ENCODE measurements at regions not wholly inside any gene's neighbourhood (a gene's known extent, or its start where the extent isn't known, plus 50 kb on each side); places are given as distances from the start of the nearest gene placed in this dataset.

DNA sequence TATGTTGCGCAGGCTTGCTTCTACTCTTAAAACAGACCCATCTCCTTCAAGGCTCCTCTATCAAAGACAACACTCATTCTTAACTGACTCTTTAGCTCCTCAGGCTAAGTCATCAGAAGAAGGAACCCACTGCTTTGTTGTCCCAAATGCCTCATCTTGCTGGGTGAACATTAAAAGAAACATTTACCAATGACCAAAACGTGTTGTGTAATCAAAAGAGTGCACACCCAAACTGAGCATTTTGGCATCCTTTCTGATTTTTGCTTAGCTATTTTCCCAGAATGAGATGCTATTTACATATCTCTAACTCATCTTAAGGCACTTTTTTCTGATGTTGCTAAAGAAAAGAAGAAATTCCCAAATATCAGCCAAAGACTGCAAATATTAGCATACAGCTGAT is 131.7 kb upstream of the VCX3A start:
- TF ChIP-seq, protein P1, sequence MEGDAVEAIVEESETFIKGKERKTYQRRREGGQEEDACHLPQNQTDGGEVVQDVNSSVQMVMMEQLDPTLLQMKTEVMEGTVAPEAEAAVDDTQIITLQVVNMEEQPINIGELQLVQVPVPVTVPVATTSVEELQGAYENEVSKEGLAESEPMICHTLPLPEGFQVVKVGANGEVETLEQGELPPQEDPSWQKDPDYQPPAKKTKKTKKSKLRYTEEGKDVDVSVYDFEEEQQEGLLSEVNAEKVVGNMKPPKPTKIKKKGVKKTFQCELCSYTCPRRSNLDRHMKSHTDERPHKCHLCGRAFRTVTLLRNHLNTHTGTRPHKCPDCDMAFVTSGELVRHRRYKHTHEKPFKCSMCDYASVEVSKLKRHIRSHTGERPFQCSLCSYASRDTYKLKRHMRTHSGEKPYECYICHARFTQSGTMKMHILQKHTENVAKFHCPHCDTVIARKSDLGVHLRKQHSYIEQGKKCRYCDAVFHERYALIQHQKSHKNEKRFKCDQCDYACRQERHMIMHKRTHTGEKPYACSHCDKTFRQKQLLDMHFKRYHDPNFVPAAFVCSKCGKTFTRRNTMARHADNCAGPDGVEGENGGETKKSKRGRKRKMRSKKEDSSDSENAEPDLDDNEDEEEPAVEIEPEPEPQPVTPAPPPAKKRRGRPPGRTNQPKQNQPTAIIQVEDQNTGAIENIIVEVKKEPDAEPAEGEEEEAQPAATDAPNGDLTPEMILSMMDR (IDR thresholded peaks at IDR 0.05; ENCODE audit: extremely low read depth, insufficient read depth, missing control alignments) = no peak
- in situ Hi-C loops (cut with MboI; ENCODE audit: low pct_unique_long_range_greater_than_20kb, low sequenced_read_pairs, unreplicated experiment) = no loop called here
- no peak for DNase-seq (ENCODE audit: low spot score)

GRCh38 chrX:6661736-6662135 is 126.8 kb upstream of the VCX3A start:
- TF ChIP-seq, protein P1 (IDR thresholded peaks at IDR 0.05; ENCODE audit: extremely low read depth, insufficient read depth, missing control alignments) = no peak
- in situ Hi-C loops (cut with MboI; ENCODE audit: low pct_unique_long_range_greater_than_20kb, low sequenced_read_pairs, unreplicated experiment) = no loop called here
- DNase-seq (ENCODE audit: low spot score) = no peak

- DNase-seq (ENCODE audit: low spot score) = no peak
- in situ Hi-C loops (cut with MboI; ENCODE audit: low pct_unique_long_range_greater_than_20kb, low sequenced_read_pairs, unreplicated experiment) = no loop called here
Observed at GRCh38 chrX:6660567-6661264, 125.8 kb upstream of the VCX3A start.

DNA sequence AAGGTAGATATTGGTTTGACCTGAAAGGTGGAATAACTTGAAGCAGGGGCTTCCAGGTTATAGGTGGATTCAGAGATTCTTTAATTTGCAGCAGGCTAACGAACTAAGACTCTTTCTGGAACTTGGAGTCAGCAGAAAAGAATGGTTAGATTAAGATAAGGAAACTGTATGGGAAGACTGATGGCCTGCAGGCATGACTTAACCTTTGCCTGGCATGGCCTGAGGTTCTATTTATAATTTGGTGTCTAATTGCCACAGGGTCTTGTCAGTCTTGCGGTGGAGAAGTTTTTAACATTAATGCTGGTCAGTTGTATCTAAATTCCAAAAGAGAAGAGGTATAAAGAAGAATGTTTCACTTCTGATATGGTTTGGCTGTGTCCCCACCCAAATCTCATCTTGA is 110.3 kb upstream of the VCX3A start:
- TF ChIP-seq, protein P1 (IDR thresholded peaks at IDR 0.05; ENCODE audit: extremely low read depth, insufficient read depth, missing control alignments) = no peak
- in situ Hi-C loops (cut with MboI; ENCODE audit: low pct_unique_long_range_greater_than_20kb, low sequenced_read_pairs, unreplicated experiment) = no loop called here
- no peak for DNase-seq (ENCODE audit: low spot score)

More at GRCh38 chrX:6660567-6661264, 125.8 kb upstream of the VCX3A start:
- TF ChIP-seq, protein P1 (IDR thresholded peaks at IDR 0.05; ENCODE audit: extremely low read depth, insufficient read depth, missing control alignments) = no peak

DNA sequence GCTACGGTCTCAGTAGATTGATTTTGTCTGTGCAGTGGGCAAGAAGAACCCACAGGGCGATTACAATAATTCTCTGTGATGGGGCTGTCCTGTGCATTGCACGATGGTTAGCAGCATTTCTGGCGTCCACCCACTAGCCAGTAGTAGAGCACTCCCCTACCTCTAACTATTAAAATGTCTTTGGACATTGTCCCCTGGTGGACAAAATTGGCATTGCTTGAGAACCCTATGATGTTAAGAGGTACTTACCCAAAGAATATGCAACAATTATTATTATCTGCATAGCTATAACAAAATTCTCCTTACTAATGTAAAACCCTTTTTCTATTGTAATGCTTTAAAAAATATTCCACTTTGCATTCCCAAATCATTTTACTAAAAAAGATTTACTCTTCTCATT is 109.5 kb upstream of the VCX3A start:
- TF ChIP-seq, protein P1 (IDR thresholded peaks at IDR 0.05; ENCODE audit: extremely low read depth, insufficient read depth, missing control alignments) = no peak
- DNase-seq (ENCODE audit: low spot score) = no peak
- in situ Hi-C loops (cut with MboI; ENCODE audit: low pct_unique_long_range_greater_than_20kb, low sequenced_read_pairs, unreplicated experiment) = no loop called here

DNA sequence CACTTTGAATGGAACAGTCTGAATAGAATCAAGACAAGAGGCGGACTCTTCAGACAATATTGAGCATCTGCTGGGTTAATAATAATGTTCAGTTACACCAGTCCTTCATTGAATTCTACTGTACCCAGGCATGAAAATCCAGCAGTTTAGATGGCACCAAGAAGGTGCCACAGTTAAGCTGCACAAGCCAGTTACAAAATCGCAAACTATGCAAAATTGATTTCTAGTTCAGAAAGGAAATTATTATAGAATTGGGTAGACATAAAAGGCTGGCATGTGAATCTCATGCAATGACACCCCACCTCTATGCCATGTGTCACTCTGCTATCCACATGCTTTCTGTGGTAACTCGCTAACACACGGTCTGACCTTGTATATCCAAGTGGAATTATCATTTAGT is 105.8 kb upstream of the VCX3A start:
- in situ Hi-C loops (cut with MboI; ENCODE audit: low pct_unique_long_range_greater_than_20kb, low sequenced_read_pairs, unreplicated experiment) = no loop called here
- TF ChIP-seq, protein P1 (IDR thresholded peaks at IDR 0.05; ENCODE audit: extremely low read depth, insufficient read depth, missing control alignments) = no peak
- DNase-seq (ENCODE audit: low spot score) = no peak

All from GM13977 (cell line).